ENCODE measurements at regions not wholly inside any gene's neighbourhood (a gene's known extent, or its start where the extent isn't known, plus 50 kb on each side); places are given as distances from the start of the nearest gene placed in this dataset.

DNA sequence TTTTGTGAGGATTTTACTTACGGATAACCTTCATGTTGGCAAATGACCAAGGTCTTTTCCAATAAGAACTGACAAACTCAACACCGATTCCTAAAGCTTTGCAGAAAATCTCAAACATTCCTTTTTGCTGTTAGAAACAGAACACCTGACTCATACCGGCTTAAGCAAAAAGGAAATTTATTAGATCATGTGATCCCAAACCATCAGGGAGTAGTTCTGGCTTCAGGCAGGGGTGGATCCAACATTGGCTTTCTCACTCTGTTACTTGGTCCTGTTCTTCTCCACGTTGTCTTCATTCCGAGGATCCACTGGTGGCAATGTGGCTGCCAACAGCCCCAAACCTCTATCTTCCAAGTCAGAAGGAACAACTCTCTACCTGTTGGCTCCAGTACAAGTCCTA, 95.9 kb upstream of the PMEPA1 start:
- no peak for DNase-seq (ENCODE audit: low spot score)

DNA sequence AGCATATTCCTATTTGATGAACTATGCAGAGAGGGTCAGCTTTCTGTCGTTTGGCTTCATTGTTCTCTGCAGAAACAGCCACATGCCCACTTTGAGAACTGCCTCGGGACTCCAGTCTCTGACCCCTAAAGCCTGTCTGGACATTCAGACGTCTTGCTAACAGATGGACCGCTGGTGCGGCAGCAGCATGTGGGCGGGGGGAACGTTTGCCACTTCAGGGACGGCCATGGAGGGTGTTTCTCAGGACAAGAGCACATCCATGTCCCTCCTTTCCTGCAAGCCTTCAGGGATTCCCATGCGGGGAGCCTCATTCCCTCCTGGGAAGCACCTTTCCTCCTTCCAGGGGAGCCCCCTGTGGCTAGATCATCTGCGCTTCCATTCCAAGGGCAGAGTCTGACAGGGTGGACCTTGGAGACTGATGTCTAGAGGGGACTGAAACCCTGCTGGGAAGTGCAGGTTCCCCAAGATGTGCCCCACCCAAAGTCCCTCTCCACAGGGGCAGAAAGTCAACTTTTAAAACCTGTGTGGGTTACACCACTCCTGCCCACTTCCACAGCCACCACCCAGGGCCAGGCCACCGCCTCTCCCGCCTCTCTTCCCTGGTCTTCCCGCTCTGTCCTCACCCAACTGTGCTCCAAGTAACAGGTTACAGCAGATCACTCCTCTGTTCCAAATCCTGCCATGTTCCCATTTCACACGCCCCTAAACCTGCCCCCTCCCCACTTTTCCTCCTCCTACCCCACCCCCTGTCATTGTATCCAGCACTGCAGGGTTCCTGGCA, 94.8 kb upstream of the PMEPA1 start:
- DNase-seq (ENCODE audit: low spot score): no peak

DNA sequence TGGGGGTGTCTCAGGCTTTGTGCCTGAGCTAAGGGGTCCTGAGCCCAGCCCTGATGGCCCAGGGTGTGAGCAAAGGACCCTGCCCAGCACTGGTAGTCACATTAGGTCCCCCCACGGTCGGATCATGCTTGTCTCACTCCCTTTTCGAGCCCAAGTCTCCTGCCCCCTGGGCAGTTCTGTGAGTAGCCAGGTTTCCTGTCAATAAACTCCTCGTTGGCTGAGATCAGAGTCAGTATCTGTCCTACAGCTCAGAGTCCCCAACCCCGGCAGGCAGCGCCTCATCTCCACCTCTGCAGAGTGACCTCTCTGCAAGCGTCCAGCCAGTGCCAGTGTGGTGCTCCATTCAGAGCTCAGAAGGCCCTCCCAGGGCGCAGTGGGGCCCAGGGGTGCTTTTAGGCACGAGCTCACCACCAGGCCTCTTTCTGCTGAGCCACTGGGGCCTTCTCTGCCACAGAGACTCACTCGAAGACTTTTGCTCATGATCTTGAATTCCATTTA, 93.7 kb upstream of the PMEPA1 start:
- DNase-seq (ENCODE audit: low spot score): no peak

DNA sequence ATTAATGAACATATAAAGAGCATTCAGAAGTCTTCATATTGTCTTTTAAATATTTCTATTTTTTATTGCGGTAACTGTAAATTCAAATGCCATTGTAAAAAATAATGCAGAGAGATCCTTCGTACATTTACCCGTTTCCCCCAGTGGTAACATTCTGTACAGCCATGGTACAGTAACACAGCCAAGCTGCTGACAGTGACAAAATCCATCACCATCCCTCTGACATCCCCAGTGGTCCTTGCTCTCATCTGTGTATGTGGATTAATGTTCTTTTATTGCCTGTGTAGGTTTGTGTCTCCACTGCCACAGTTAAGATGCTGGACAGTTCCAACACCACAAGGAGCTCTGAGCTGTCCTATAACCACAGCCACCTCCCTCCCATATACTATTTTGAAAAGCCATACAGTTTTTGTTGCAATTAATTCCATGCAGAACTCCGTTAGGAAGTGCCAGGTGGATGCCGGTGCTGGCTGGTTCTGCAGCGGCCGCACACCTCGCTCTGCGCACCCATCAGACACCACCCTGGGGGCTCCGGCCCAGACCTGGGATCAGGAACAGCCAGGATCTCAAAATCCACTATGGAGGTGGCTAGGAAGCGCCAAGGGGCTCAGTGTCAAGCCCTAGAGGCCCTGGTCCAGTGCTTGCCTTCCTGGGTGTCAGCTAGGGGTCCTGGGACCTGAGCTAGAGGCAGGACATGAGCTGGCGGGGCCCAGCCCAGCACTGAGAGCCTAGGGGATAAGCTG, 93.1 kb upstream of the PMEPA1 start:
- DNase-seq (ENCODE audit: low spot score): no peak

DNA sequence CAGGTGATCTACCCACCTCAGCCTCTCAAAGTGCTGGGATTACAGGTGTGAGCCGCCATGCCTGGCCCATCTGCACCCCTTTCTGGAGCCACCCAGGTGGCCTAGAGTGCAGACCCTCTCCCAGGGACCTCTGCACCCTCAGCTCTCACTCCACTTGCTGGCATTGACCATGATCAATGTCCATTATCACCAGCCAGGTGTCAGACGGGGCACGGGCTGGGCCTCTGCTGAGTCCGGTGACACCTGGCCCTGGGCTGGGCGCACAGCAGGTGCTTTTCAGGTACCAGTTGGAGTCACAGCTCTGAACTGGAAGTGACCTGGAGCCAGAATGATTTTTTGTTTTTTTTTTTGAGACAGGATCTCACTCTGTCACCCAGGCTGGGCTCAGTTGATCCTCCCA, 91.8 kb upstream of the PMEPA1 start:
- no peak for DNase-seq (ENCODE audit: low spot score)

DNA sequence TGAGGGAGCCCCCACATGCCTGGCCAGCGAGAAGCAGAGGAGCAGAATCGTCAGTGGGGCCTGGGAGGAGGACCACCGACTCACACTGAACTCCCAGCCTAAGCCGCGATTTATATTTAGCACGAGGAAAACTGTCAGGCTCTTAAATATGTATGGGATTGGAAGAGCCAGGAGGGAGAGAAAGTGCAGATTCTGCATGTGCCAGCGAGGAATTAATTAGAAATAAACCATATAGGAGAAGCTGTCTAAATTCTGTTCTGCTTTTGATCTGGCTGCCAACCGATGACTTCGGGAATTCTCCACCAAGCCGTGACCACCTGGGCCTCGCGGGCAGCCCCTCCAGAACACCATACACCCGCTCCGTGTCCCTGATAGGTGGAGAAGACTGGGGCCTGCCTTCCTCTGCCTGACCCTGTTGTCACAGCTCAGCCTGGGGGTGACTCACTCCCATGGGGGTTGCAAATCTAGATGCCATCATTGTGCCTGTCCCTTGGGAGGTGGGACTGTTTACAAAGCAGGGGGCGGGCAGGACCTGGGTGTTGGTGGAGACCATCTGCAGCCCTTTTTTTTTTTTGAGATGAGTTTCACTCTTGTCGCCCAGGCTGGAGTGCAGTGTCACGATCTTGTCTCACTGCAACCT, 91.1 kb upstream of the PMEPA1 start:
- no peak for DNase-seq (ENCODE audit: low spot score)

DNA sequence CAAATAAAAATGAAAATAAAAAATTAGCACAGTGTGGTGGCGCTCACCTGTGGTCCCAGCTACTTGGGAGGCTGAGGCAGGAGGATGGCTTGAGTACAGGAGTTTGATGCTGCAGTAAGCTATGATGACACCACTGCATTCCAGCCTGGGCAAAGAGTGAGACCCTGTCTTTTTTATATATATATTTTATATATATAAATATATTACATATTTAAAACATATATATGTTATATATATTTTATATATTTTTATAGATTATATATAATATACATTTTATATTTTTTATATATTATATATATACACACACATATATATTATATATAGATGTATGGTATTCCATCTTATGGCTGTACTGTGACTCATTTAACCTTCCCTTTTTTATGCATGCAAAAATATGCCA, 87.6 kb upstream of the PMEPA1 start:
- no peak for DNase-seq (ENCODE audit: low spot score)

DNA sequence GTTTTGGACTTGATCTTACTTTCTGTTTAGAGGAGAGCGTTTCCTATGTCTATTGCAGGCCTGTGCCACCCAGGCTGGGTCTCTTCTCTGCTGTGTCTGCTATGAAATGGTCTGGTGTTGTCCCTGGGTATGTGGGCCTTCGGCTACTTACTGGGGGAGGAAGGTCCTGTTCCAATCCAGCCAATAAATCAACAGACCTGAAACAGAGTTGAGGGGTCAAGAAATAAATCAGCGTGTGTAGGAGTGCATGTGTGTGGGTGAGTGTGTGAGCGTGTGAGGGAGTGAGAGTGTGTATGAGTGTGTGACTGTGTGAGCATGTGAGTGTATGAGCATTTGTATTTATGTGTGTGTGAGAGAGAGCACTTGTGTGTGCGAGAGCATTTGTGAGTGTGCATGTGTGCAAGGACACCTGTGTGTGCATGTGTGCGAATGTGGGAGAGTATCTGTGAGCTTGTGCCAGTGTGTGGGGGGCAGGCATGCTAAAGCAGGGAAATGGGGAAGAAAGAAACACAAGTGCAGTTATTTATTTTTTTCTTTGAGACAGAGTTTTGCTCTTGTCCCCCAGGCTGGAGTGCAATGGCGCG, 86.3 kb upstream of the PMEPA1 start:
- no peak for DNase-seq (ENCODE audit: low spot score)

DNA sequence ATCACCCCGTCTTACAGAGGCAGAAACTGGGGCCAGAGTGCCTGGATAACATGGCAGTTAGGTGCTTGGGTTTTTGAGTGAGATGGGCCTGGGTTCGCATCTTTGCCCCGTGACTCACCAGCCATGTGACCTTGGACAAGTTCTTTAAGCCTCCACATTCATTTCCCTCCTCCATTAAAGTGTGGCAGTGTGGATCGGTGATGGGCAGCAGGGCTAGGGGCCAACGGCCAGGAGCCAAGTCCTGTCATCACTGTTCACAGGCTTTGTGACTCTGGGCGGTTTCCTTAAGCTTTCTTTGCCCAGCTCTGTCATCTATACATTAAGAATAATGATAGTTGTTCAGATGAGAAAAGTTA, 85.5 kb upstream of the PMEPA1 start:
- peak; percentile 47 for DNase-seq (ENCODE audit: low spot score)

DNA sequence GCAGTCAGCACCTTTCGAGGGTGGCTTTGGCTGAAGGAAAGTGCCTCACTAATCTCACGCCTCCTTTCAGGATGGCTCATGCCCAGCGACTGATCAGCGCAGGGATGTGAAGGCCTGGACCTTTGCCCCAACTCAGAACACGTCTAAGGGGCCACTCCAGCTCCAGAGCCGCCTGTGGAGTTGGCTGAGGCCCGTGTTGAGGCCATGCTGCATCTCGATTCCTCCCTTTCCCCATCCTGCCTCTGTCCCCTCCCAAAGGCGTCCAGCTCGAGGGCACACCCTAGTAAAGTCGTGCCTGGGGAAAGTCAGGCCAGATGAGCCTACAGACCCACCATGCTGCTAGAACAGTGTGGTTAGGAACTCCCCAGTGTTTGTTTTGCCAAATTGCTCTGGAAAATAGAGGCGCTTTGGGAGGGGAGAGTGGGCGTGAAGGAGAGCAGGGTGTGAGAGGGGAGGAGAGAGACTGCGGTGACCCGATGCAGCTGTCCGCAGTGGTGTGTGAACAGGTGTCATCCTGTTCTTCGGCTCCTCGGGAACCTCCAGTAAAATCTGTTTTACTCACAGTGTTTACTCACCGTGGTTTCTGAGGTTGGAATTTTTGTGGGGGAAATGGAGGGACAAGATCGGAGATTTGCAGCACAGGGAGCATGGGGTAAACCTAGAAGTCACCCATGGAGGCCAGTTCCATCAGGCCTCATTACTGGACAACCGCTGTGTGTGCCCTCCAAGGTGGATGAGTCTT, 85.0 kb upstream of the PMEPA1 start:
- DNase-seq (ENCODE audit: low spot score): peak; percentile 34

DNA sequence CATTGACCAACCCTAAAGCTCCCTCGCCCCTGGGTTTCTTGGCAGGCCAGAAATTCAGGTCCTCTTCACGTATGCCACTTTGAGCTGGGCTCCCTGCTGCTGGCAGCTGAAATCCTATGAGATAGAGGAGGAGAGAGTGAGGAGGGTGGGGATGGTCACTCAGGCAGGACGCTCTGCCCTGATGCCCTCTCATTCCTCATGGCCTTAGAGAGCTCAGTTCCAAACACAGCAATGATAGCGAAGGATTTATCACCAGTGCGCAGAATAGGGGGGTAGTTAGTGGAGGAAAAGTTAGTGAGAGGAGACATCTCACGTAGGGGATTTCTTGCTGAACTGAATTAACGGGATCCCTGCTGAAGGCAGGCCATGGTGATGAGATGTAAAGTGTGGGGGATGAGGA, 84.2 kb upstream of the PMEPA1 start:
- DNase-seq (ENCODE audit: low spot score): no peak

DNA sequence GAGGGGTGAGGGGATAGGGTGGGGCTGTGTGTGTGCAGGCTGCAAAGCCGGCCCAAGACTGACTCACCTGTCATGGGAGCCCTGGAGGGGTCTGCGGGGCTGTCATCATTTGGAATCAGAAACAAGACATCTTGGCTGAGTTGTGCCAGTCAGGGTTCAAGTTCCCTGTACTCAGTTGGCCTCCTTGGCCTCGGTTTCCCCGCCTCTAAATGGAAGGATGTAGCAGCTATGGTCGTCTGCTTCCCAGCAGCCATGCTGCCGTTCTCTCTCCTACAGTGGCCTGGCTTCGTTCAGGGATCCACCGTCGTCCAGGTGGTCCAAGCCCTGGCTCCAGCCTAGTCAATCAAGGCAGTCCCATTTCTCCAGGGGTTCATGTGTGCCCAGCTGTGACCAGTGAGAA, 83.6 kb upstream of the PMEPA1 start:
- no peak for DNase-seq (ENCODE audit: low spot score)

DNA sequence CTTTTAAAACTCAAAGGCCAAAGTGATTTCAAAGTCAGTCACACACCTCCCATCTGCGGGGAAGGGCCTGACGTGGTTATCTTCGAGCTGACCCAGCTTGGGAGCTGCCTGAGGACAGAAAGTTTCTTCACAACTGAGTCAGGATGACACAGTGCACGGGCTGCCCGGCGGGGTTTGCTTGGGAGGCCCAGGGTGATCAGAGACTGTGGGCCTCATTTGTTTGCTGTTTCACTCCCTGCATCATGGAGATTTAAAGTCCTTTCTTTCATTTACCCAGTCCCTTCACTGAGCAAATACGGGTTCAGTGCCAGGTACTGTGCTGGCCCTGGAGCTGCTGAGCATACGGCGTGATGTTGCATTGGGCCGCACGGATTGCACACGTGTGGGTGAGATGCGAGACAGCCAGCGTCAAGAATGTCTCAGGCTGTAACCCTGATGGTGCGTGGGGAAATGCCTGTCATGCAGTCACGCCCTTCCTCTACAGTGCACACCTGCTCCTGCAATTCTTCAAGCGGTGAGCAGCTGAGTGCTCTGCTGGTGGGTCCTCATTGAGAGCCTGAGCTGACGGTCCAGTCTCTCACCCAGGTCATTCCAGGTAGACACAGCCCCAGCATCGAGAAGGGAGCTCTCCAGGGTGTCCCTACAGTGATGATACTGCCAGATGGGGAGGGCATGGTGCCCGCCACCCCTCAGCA, 82.7 kb upstream of the PMEPA1 start:
- DNase-seq (ENCODE audit: low spot score): no peak

DNA sequence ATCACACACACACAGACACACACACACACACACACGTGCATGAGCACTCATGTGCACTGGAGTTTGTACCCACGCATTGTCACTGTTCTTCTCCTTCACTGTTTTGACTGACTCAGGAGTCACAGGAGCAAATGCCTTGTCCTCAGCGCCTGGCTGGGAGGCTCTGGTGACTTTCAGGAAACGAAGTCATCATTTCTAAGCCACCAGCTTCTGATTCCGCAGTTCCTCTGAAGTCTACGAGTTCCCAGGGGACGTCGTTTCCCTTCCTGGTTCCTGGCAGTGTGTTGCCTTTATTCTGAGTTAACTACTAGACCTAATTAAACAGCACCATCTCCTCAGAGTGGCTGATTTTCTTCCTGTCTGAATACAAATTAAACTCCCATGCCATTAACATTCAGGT, 82.2 kb upstream of the PMEPA1 start:
- DNase-seq (ENCODE audit: low spot score): no peak

DNA sequence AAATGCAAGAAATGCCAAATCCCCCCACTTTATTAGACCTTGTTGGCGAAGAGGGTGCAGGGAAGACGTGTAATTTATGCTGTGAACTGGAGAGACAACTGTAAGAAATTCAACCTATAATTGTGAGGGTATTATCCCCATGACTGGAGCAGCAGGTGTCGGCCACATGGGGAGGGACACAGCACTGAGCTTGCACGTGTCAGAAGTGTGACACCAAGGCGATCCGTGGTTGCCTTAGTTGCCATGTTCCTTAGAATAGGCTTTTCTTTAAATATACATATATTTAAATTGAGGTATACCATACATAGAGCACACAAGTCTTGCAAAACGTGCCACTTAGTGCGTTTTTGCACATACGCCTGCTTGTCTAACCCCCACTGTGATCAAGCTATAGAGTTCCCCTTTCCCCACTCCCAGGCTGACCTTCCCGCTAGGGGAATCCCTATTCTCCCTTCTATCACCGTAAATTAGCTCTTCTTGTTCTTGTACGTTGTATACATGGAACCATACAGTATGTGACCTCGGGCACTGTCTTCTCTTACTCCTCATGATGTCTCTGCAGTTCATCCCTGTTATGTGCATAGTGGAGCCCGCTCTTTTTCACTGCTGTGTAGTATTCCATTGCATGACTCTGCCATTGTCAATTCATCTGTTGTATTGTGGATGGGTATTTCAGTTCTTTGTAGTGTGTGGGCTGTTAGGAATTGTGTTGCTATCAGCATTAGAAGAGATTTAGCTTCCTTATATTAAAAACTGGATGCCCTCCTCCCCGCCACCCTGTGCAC, 81.6 kb upstream of the PMEPA1 start:
- no peak for DNase-seq (ENCODE audit: low spot score)

DNA sequence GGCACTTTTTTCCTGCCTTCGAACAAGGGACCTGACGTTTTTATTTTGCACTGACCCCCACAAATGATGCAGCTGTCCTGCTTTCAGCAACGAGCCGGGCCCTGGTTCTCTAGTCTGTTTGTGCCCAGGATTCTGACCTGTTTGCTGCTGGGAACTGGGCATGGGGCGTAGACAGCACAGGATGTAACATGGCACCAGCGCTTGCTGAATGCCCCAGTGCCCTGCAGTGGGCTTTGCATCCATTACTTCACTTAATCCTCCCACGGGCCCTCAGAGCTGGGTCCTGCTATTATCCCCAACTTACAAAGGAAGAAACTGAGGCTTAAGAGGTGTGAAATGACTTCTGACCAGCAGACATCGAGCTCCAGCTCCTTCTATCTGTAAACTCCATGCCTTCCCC, 80.4 kb upstream of the PMEPA1 start:
- no peak for DNase-seq (ENCODE audit: low spot score)

DNA sequence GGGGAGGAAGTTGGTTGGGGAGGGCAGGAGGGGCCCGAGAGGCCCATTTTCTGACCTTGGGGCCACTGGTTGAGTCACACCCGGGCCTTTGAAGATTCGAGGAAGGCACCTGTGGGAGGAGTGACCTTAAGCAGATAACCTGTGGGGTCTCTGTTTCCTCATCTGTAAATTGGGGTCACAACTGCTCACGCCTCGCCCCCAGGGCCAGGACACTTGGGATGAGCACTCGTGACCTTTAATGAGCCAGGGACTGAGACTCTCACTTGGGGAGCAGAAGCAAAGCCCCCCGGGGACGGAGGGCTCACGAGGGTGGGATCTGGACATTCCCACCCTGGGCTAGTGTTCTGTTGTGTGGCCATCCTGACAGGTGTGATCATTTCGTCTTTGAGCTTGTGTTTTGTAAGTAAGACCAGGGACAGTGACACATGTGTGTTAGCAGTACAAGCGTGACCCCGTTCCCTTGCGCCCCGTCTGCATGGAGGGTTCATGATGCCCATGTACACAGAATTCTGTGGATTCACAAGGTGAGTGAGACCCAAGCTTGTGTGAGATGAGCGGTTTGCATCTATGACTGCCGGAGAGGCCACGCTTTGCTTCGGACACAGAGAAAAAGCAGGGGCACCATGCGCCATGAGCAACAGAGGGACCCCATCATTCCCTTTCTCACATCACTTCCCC, 79.3 kb upstream of the PMEPA1 start:
- no peak for DNase-seq (ENCODE audit: low spot score)

DNA sequence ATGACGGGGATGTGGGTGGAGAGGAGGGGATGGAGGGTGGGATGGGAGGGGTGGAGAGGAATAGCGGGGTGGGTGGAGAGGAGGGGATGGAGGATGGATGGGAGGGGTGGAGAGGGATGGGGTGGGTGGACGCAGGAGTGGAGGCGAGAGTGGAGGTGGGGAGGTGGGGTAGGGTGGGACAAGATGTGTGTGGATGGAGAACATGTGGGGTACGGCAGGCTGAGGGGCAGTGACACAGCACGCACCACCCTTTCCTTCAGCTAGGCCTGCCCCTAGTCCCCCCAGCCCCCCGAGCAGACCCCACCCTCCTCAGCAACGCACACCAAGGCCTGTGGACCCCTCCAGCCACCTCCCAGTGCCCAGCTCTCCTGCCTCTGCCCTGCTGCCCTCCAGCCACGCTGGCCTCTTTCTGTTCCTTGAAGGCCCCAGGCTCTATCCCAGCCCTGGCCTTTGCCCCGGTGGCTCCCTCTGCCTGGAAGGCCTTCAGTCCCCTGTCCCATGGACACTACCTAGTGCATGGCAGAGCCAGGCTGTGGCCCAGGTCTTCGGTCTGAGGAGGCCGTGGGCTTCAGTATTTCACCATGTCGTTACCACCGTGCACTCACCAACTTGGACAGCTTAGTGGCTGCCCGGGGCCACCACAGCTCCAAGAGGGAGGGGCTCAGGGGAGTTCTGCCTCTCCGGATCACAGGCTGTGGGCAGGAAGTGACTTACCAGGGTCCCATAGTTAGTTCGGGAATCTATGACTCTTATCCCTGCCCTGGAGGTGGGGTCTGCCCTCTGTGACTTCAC, 78.4 kb upstream of the PMEPA1 start:
- DNase-seq (ENCODE audit: low spot score): no peak
